ENCODE measurements at regions not wholly inside any gene's neighbourhood (a gene's known extent, or its start where the extent isn't known, plus 50 kb on each side); places are given as distances from the start of the nearest gene placed in this dataset.

DNA sequence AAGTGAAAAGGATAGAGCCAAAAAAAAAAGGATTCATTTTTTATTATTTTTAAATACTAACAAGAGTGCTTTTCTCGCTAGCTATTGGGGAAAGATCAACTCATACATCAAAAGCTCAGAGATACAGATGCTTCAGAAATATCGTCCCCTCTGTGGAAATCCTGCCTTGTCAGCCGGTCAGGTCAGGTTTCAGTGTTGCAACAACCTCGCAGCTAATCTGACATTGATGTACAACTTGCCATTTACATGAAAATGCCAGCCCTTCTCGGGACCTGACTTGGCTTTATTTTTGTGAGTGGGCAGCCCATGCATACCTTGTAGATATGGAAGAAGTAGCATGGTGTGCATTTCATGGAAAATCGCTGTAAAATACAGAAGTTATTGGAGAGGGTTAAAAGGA is 358.8 kb upstream of the ADAMTS16 start:
- no peak for TF ChIP-seq CTCF (IDR thresholded peaks at IDR 0.05)

- TF ChIP-seq CTCF (IDR thresholded peaks at IDR 0.05): no peak
These were observed 354.2 kb upstream of the ADAMTS16 start for GRCh38 chr5:4785971-4786370.

DNA sequence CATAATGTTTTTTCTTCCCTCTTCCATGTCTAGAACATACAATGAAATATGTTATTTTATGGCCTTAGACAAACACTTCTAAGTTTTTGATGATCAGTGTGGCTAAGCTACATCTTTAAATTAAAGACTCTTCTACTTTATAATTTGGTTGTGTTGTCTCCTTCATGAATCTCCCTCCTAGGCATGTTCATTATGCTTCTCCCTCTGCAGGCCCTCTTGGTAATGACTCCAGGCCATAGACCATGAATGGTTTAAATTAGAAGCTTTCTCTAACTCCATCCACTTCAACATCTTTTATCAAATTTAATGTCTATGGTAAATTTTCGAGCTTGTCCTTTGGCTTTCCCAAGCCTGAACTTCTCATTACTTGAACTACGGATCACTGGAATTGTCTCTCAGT is 342.7 kb upstream of the ADAMTS16 start:
- no peak for TF ChIP-seq CTCF (IDR thresholded peaks at IDR 0.05)

DNA sequence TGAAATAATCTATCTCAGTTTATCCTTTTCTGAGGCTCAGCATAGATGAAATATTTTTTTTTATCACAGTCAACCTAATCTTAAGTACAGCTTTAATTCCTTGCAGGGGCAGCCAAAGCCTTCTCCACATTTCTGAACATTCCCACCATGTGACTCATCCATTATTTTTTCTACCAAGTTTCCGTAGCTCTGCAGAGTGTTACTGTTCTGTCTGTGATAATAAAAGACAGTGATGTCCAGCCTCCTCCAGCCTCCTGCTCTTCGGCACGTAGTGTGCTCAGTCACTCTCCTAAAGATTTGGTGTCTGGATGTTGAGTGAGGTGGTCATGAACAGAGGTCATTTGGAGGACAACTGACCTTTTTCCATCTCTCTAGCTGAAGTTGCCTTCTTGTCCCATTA is 338.1 kb upstream of the ADAMTS16 start:
- no peak for TF ChIP-seq CTCF (IDR thresholded peaks at IDR 0.05)

GRCh38 chr5:4804691-4805360 is 335.3 kb upstream of the ADAMTS16 start:
- no peak for TF ChIP-seq CTCF (IDR thresholded peaks at IDR 0.05)

DNA sequence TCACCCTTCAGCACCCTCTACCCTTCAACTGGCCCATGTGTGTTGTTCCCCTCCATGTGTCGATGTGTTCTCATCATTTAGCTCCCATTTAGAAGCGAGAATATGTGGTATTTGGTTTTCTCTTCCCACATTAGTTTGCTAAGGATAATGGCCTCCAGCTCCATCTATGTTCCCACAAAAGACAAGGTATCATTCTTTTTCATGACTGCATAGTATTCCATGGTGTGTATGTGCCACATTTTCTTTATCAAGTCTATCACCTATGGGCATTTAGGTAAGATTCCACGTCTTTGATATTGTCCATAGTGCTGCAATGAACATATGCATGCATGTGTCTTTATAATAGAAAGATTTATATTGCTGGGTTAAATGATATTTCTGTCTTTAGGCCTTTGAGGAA is 325.1 kb upstream of the ADAMTS16 start:
- TF ChIP-seq CTCF (IDR thresholded peaks at IDR 0.05): no peak

GRCh38 chr5:4817767-4818166 is 322.4 kb upstream of the ADAMTS16 start:
- no peak for TF ChIP-seq CTCF (IDR thresholded peaks at IDR 0.05)

DNA sequence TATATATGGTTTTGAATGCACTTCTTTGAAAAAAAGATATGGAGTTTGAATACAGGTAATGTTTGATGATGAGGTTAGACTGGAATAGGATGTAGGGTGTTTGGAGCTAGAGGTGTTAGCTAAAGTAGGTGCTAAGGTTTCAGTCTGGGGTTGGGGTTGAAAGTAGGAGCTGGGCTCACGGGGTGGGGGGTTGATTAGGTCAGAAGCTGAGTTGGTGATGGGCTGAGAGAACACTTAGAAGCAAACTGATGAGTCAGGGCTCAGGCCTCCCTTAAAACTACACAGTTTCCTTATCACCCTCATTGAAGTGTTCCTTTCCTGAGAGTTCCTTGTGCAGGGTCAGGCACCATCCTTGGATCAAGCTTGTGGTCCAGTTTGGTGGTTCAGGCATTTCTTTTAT is 308.8 kb upstream of the ADAMTS16 start:
- TF ChIP-seq CTCF (IDR thresholded peaks at IDR 0.05): no peak

Data from LNCAP (cell line).